Gastrocnemius medialis (tissue), 4 donors: ENCODE measurements at regions not wholly inside any gene's neighbourhood (a gene's known extent, or its start where the extent isn't known, plus 50 kb on each side); places are given as distances from the start of the nearest gene placed in this dataset.

Experiments
- ATAC-seq, 2 donors: fragments of 150-250 bp; one replicate each; pipeline ENCODE4 v1.9.1; 2016
- DNase-seq, 2 donors: peaks; one replicate each; pipeline ENCODE4 v3.0.0-alpha.2; 2019
- H3K27ac ChIP-seq, 4 donors: fragments of 200-600 bp; sonication (generic); 1 replicate in 1 of 4; 2 replicates in 3 of 4; pipeline ENCODE4 v1.5.1; 2016 to 2018; ENCODE audit warnings: mild to moderate bottlenecking in 2 of 4, moderate library complexity in 1 of 4
- H3K27me3 ChIP-seq, 3 donors: fragments of 200-600 bp; sonication (generic) in 2 of 3; 1 replicate in 1 of 3; 2 replicates in 2 of 3; pipeline versions ENCODE4 v1.5.1 to v1.6.0; 2016 to 2019; ENCODE audit warnings: mild to moderate bottlenecking in 1 of 3, moderate library complexity in 1 of 3
- H3K36me3 ChIP-seq, 2 donors: fragments of 200-600 bp; sonication (generic) in 1 of 2; one replicate each; pipeline ENCODE4 v1.5.1; 2017 to 2018
- H3K4me1 ChIP-seq, 2 donors: fragments of 200-600 bp; sonication (generic) in 1 of 2; one replicate each; pipeline ENCODE4 v1.5.1; 2016 to 2017; ENCODE audit warnings: mild to moderate bottlenecking in 2 of 2
- H3K4me3 ChIP-seq, 4 donors: fragments of 200-600 bp; sonication (generic) in 3 of 4; 1 replicate in 1 of 4; 2 replicates in 3 of 4; pipeline ENCODE4 v1.5.1; 2016 to 2019; ENCODE audit warnings: mild to moderate bottlenecking in 2 of 4
- H3K9me3 ChIP-seq, 3 donors: fragments of 200-600 bp; sonication (generic) in 2 of 3; 1 replicate in 1 of 3; 2 replicates in 2 of 3; pipeline ENCODE4 v1.5.1; 2016 to 2019
- CTCF ChIP-seq, 5 experiments: fragments of 450-650 bp in 3 of 5; fragments of 200-600 bp in 2 of 5; sonication (generic) in 2 of 5; IDR thresholded peaks in 4 of 5; conservative IDR thresholded peaks in 1 of 5; 1 replicate in 4 of 5; 2 replicates in 1 of 5; pipeline ENCODE4 v1.5.1; 2016 to 2019; ENCODE audit warnings: antibody characterized with exemption in 5 of 5, mild to moderate bottlenecking in 3 of 5, moderate library complexity in 3 of 5
- POLR2A ChIP-seq, 2 donors: fragments of 450-650 bp; IDR thresholded peaks; one replicate each; pipeline ENCODE4 v1.6.1; 2017; ENCODE audit warnings: antibody characterized with exemption in 2 of 2, mild to moderate bottlenecking in 2 of 2, moderate library complexity in 2 of 2
- in situ Hi-C, 4 donors: fragments of 200-750 bp; cut with MboI; loops; one replicate each; pipeline versions ENCODE4 v1.15.0 to v1.8.0; 2017; ENCODE audit warnings: low sequenced_read_pairs in 4 of 4
- intact Hi-C: fragments of 100-400 bp; cut with DNase I; formaldehyde crosslinking; loops from one replicate; pipeline ENCODE4 v1.15.1; 2023; ENCODE audit warnings: low total_unique reads

GRCh38 chr20:61019322-61019721 is 232.7 kb upstream of the CDH4 start:
- in situ Hi-C loops (no loop called here), intact Hi-C loops (no loop called here)
- no peak for DNase-seq
- no peak for ATAC-seq
- TF ChIP-seq POLR2A (IDR thresholded peaks at IDR 0.05) (no peak), CTCF (IDR thresholded peaks at IDR 0.05 in 4 of 5, conservative IDR thresholded peaks at IDR 0.05 in 1 of 5) (no peak)
- no peak overlapping the region for H3K27ac ChIP-seq
- no peaks in the 10 kb centered on the region for H3K4me1 ChIP-seq
- no peaks in the 10 kb centered on the region for H3K9me3 ChIP-seq
- H3K4me3 ChIP-seq, result no peak overlapping the region
- H3K36me3 ChIP-seq, result no peaks in the 10 kb centered on the region
- H3K27me3 ChIP-seq, result no peaks in the 10 kb centered on the region

- no peaks in the 10 kb centered on the region for H3K9me3 ChIP-seq
- H3K4me1 ChIP-seq, result no peaks in the 10 kb centered on the region
- in situ Hi-C loops, result no loop called here
- DNase-seq, result no peak
- no peaks in the 10 kb centered on the region for H3K36me3 ChIP-seq
- no peak for ATAC-seq
- no peak overlapping the region for H3K4me3 ChIP-seq
- TF ChIP-seq POLR2A (IDR thresholded peaks at IDR 0.05), result no peak
- TF ChIP-seq CTCF (IDR thresholded peaks at IDR 0.05 in 4 of 5, conservative IDR thresholded peaks at IDR 0.05 in 1 of 5), result no peak
- H3K27me3 ChIP-seq, result no peaks in the 10 kb centered on the region
- no peak overlapping the region for H3K27ac ChIP-seq
- intact Hi-C loops, result no loop called here
Measured at GRCh38 chr20:61023612-61024011, 228.4 kb upstream of the CDH4 start.

GRCh38 chr20:61024390-61024789 is 227.7 kb upstream of the CDH4 start:
- Histone ChIP-seq H3K36me3 (no peaks in the 10 kb centered on the region), H3K27me3 (no peaks in the 10 kb centered on the region), H3K4me3 (no peak overlapping the region), H3K27ac (no peak overlapping the region), H3K4me1 (no peaks in the 10 kb centered on the region), H3K9me3 (no peaks in the 10 kb centered on the region)
- ATAC-seq (no peak), DNase-seq (no peak)
- in situ Hi-C loops (no loop called here), intact Hi-C loops (no loop called here)
- TF ChIP-seq POLR2A (IDR thresholded peaks at IDR 0.05) (no peak), CTCF (IDR thresholded peaks at IDR 0.05 in 4 of 5, conservative IDR thresholded peaks at IDR 0.05 in 1 of 5) (no peak)

- H3K4me3 ChIP-seq, result no peak overlapping the region
- in situ Hi-C loops (no loop called here), intact Hi-C loops (no loop called here)
- ATAC-seq (no peak), DNase-seq (no peak)
- no peaks in the 10 kb centered on the region for H3K36me3 ChIP-seq
- no peak for TF ChIP-seq CTCF (IDR thresholded peaks at IDR 0.05 in 4 of 5, conservative IDR thresholded peaks at IDR 0.05 in 1 of 5)
- no peak for TF ChIP-seq POLR2A (IDR thresholded peaks at IDR 0.05)
- no peaks in the 10 kb centered on the region for H3K9me3 ChIP-seq
- no peak overlapping the region for H3K27ac ChIP-seq
- no peaks in the 10 kb centered on the region for H3K4me1 ChIP-seq
- no peaks in the 10 kb centered on the region for H3K27me3 ChIP-seq
Measured at GRCh38 chr20:61025536-61025935, 226.5 kb upstream of the CDH4 start.

GRCh38 chr20:61026173-61026572 is 225.9 kb upstream of the CDH4 start:
- intact Hi-C loops, result no loop called here
- H3K27ac ChIP-seq, result no peak overlapping the region
- ATAC-seq (no peak), DNase-seq (no peak)
- no peaks in the 10 kb centered on the region for H3K4me1 ChIP-seq
- no peaks in the 10 kb centered on the region for H3K9me3 ChIP-seq
- no peak for TF ChIP-seq POLR2A (IDR thresholded peaks at IDR 0.05)
- TF ChIP-seq CTCF (IDR thresholded peaks at IDR 0.05 in 4 of 5, conservative IDR thresholded peaks at IDR 0.05 in 1 of 5), result no peak
- no peaks in the 10 kb centered on the region for H3K27me3 ChIP-seq
- H3K36me3 ChIP-seq, result no peaks in the 10 kb centered on the region
- in situ Hi-C loops, result no loop called here
- no peak overlapping the region for H3K4me3 ChIP-seq
